ENCODE measurements at regions not wholly inside any gene's neighbourhood (a gene's known extent, or its start where the extent isn't known, plus 50 kb on each side); places are given as distances from the start of the nearest gene placed in this dataset.

- TF ChIP-seq ESRRA (CRISPR knock-in tag; IDR thresholded peaks at IDR 0.05; ENCODE audit: borderline replicate concordance): no peak
- TF ChIP-seq, protein P1, sequence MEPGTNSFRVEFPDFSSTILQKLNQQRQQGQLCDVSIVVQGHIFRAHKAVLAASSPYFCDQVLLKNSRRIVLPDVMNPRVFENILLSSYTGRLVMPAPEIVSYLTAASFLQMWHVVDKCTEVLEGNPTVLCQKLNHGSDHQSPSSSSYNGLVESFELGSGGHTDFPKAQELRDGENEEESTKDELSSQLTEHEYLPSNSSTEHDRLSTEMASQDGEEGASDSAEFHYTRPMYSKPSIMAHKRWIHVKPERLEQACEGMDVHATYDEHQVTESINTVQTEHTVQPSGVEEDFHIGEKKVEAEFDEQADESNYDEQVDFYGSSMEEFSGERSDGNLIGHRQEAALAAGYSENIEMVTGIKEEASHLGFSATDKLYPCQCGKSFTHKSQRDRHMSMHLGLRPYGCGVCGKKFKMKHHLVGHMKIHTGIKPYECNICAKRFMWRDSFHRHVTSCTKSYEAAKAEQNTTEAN (CRISPR knock-in tag; IDR thresholded peaks at IDR 0.05): no peak
- TF ChIP-seq, protein P2, sequence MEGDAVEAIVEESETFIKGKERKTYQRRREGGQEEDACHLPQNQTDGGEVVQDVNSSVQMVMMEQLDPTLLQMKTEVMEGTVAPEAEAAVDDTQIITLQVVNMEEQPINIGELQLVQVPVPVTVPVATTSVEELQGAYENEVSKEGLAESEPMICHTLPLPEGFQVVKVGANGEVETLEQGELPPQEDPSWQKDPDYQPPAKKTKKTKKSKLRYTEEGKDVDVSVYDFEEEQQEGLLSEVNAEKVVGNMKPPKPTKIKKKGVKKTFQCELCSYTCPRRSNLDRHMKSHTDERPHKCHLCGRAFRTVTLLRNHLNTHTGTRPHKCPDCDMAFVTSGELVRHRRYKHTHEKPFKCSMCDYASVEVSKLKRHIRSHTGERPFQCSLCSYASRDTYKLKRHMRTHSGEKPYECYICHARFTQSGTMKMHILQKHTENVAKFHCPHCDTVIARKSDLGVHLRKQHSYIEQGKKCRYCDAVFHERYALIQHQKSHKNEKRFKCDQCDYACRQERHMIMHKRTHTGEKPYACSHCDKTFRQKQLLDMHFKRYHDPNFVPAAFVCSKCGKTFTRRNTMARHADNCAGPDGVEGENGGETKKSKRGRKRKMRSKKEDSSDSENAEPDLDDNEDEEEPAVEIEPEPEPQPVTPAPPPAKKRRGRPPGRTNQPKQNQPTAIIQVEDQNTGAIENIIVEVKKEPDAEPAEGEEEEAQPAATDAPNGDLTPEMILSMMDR (IDR thresholded peaks at IDR 0.05): no peak
- TF ChIP-seq ZNF317 (CRISPR knock-in tag; IDR thresholded peaks at IDR 0.05; ENCODE audit: borderline replicate concordance, low read depth): no peak
- no peak for TF ChIP-seq ATF3 (CRISPR knock-in tag; conservative IDR thresholded peaks at IDR 0.05)
- TF ChIP-seq MYBL2 (CRISPR knock-in tag; IDR thresholded peaks at IDR 0.05): no peak
- TF ChIP-seq E2F5 (CRISPR knock-in tag; IDR thresholded peaks at IDR 0.05): no peak
- no peak for TF ChIP-seq ZNF416 (CRISPR knock-in tag; IDR thresholded peaks at IDR 0.05)
- no peak for TF ChIP-seq TEAD1 (CRISPR knock-in tag; IDR thresholded peaks at IDR 0.05)
- no peak for TF ChIP-seq E2F1 (CRISPR knock-in tag; IDR thresholded peaks at IDR 0.05)
- TF ChIP-seq HMGXB4 (CRISPR knock-in tag; IDR thresholded peaks at IDR 0.05): no peak
- no peak for TF ChIP-seq CBFB (CRISPR knock-in tag; IDR thresholded peaks at IDR 0.05; ENCODE audit: low read depth)
These were observed 444.9 kb downstream of the PCDH20 start for GRCh38 chr13:60970736-60971135.

Measured in WTC11 (cell line).